HT1080 (cell line): ENCODE measurements at regions not wholly inside any gene's neighbourhood (a gene's known extent, or its start where the extent isn't known, plus 50 kb on each side); places are given as distances from the start of the nearest gene placed in this dataset.
A peak's percentile ranks its signal among the peaks of the same experiment; 100 is the strongest.
"Not testable (repeated sequence)": the region's sequence is repeated elsewhere in the genome, so short reads cannot be mapped to it uniquely, and the experiment has no call there.

Experiments
- DNase-seq: peaks from one replicate; pipeline ENCODE4 v3.0.0-alpha.2; 2015; ENCODE audit warnings: low read depth

DNA sequence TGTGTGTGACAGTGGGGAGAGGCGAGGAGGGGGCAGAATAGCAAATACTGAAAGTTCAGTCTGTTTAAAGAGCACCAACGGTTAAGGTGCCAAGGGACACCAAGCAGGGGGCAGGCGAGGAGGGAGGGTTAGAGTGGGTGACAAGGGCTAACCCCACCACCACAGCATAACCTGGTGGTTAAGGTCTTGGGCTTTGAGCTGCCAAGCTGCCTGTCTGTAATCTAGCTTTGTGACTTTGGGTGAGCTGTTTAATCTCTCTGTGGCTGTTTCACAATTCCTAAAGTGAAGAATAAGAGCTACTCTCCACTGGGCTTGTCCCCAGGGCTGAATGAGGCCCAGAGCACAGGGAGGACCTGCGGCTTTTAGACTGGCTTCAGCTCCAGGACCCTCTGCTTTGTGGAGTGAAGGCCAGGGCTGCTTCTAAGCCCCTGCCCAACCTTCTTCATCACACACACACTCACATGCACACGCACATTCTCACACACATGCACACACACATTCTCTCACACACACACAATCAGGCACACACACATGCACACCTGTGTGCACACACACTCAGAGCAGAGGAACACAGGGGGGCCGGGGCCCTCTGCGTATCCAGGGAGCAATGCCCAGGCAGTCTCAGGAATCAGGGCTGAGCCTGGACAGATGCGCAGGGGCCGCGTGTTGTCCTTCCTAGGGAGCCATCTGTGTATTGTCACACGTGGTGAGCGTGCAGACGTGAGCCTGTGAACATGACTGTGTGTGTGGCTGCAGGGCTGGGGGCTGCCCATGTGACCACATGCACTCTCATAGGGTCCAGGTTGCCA, 101.6 kb upstream of the TARDBP start:
- DNase-seq = no peak

DNA sequence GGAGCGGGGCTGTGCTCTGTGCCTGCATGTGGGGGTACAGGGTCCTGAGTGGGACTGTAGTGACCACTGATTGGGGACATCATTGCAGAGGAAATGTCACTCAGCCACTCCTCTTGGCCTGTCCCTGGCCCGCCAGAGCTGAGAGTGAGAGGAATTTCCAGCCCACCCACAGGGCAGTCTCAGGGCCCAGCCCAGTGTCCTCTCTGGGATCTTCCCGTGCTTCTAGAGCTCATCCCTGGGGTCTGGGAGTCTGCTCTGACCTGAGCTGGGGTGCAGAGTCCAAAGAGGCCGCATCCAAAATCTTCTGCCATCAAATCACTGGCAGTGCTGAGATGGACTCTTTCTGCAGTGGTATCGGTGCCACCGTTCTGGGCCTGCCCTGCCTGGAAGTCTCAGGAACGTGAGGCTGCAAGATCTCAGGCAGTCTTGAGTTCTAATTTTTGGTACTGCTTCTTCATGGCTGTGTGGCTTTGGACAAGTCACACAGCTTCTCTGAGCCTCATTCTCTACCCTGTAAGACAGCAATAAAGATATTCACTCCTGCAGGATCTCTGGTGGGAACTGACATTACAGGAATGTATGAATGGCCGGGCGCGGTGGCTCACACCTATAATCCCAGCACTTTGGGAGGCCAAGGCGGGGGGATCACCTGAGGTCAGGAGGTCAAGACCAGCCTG, 100.8 kb upstream of the TARDBP start:
- no peak for DNase-seq

DNA sequence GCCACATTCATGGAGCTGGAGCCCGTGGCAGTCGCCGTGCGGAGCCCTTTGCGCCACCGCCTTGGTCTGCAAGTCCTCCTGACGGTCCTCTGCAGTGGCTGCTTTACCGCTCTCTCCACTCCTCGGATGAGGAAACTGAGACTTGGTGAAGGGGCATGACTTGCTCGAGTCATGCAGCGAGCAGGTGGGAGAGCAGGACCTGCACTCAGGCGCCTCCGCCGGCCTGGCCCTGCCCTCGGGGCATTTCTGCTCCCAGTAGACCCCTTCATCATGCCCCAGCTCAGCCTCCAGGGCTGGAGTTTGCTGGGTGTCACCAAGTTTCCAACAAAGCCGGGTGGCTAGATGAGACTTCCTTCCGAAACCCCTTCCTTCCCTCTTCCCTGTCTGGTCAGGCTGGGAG, 100.0 kb upstream of the TARDBP start:
- DNase-seq = no peak

DNA sequence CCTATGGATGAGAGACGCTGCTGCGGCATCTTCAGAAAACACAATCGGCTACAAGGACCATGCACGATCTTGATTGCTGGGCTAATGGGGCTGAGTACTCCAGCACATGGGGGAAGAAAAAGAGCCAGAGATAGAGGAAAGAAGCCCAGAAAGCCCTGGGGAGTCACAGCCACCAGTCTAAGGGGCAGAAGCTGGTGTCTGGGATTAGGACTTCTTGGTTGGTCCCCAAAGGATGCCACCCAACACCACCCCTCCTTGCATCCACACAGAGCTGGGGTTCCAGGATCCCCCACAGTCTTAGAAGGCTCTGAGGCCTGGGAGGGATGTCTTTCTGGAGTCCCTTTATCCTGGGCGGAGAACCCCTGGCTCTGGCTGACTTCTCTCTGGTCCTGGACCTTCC, 98.4 kb upstream of the TARDBP start:
- DNase-seq = no peak

DNA sequence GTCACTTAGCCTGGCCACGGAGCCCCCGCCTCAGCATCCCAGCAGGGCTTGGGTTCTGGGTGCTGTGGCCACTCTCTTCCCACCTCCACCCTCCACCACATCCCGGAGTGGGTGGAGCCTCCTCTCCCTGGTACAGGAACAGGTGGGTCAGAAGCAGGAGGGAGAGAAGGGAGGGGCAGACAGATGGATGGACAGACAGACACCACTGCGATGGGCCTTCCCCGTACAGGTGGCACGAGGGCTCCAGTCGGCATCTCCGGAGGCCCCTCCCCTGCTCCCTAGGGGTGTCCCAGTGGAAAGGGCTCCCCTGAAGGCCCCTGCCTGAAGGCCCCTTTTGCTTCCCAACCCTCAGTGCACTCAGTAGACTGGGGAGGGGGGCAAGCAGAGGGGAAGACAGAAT, 96.9 kb upstream of the TARDBP start:
- DNase-seq = no peak

DNA sequence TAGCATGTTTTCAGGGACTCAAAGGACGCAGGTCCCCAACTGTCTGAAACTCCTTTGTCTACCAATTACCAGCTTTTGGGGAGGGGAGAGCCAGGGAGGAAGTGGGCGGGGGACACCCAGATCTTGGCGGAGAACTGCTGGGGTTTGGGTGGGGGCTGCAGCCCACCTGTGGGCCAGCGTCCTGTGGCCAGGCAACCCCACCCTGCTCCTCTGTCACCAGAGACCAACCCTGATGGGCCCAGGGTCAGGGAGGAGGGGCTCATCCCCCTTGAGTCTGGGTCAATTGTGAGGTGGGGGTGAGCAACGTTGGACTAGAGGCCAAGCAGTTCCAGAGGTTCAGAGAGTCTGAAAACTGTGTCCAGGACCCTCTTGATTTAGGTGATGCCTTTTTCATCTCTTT, 96.1 kb upstream of the TARDBP start:
- no peak for DNase-seq

DNA sequence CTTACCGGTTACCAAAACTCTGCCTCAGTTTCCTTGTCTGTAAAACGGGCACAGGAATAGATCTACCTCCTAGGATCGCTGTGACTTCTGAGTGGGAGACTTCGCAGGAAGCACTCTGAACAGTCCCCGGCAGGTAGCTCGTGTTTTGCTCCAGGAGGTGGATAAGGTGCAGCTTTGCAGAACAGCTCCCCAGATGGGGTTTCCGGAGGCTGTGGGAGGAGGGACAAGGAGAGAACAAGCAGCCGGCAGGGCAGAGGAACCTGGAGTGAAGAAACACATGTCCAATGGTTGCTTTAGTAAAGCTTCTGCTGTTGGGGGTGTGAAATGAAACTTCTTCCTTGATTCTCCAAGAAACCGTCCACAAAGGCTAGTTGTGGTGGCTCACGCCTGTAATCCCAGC, 95.5 kb upstream of the TARDBP start:
- no peak for DNase-seq

DNA sequence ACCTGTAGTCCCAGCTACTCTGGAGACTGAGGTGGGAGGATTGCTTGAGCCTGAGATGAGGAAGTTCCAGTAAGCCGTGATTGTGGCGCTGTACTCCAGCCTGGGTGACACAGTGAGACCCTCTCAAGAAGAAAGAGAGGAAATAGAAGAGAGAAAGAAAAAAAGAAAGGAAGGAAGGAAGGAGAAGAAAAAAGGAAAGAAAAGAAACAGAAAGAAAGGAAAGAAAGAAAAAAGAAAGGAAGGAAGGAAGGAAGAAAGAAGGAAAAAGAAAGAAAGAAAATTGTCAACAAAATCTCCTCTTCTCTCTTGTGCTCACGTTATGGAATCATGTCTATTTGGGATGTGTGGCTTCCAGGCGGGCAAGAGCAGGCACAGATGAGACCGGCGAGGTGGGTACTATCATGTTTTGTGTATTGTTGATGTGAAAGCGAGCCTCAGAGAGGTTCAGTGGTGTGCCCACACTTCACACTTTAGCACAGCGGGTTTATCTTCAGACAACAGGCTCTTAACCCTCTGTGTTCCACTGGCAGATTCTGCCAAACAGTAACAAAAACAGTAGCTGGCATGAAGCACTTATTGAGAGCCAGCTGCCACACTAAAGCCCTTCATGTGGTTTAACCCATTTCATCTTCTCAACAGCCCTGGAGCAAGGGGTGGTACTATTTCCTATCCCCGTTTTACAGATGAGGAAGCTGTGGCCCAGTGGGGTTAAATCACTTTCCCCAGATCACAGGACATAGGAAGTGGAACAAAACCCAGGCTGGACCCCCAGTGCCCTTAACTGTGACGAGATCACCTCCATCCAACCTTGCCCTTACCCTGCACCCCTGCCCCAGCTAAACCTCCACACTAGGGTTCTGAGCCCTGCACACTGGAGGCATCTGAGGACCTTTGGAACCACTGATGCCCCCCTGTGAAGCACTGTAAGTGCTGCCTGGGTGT, 94.7 kb upstream of the TARDBP start:
- no peak for DNase-seq

DNA sequence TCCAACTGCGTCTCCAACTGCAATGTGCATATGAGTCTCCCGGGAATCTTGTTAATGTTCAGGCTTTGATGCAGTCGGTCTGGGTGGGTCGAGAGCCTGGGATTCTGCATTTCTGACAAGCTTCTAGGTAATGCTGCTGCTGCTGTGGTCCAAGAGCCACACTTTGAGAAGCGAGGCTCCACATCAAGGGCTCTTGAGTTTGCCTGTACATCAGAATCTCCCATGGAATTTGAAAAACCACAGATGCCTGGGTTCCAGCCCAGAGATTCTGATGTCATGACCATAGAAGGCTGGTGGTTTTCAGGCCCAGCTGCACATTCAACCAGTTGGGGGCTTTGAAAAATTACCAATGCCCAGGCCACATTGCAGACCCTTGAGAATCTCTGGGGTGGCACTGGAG, 93.9 kb upstream of the TARDBP start:
- DNase-seq = peak; percentile 19

DNA sequence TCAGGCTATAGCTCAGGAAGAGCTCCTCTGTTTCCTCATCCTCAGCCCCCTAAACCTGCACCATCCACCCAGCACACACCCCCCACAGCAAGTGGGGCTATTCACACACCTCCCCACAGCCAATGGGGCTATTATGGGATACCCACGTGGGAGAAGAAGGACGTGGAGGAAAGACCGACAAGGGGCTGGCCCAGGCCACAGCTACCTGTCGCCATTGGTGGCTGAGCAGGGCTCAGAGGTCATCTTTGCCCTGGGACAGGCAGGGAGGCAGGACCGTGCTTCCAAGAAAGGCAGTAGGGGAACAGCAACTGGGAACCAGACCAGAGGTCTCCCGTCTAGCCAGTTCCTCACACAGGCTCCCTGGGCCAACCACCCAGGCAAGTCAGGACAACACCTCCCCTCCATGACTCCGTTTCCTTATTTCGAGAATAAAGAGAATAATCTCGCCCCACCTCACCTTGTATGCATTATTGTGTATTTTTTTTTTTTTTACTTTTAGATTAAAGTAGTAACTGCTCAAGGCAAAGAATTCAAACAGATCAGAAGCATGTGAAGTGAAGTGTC, 92.3 kb upstream of the TARDBP start:
- no peak for DNase-seq

DNA sequence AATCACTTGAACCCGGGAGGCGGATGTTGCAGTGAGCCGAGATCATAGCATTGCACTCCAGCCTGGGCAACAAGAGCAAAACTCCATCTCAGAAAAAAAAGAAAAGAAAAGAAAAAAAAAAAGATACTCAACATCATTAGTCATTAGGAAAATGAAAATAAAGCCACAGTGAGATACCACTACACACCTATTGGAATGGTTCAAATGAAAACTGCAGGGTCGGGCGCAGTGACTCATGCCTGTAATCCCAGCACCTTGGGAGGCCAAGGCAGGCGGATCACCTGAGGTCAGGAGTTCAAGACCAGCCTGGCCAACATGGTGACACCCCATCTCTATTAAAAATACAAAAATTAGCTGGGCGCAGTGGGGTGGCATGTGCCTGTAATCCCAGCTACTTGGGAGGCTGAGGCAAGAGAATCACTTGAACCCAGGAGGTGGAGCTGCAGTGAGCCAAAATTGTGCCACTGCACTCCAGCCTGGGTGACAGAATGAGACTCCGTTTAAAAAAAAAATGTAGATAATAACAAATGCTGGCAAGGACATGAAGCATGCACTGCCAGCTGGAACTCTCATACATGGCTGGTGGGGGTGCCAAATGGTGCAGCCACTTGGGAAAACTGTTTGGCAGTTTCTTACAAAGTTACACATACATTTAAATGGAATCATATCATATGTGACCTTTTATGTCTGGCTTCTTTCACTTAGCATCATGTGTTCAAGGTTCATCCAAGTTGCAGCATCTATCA, 90.0 kb upstream of the TARDBP start:
- DNase-seq = not testable (repeated sequence)

DNA sequence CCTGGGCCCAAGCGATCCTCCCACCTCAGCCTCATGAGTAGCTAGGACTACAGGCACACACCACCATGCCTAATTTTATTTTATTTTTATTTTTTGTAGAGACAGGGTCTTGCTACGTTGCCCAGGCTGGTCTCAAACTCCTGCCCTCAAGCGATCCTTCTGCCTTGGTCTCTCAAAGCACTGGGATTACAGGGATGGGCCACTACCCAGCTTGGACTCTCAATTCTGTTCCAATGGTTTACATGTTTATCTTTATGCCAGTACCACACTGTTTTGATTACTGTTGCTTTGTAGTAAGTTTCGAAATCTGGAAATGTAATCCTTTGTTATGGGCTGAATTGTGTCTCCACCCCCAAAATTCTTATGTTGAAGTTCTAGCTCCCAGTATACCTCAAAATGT, 88.4 kb upstream of the TARDBP start:
- DNase-seq = no peak

DNA sequence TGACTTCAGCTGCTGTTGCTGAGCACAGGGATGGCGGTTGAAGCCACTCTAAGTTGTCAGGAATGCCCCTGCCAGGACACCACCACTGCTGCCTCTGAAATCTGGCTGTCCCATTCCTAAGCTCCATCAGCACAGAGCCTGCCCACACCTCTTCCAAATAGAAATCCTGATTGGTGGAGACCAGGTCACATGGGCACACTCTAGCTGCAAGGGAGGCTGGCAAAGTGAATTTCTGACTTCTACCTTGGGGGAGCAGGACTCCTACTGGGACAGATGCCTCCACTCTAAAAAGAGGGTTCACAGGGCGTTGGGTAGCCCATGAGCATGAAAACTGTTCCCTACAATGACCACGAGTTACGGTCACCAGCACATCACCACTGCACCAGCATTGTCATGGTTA, 83.8 kb upstream of the TARDBP start:
- no peak for DNase-seq

DNA sequence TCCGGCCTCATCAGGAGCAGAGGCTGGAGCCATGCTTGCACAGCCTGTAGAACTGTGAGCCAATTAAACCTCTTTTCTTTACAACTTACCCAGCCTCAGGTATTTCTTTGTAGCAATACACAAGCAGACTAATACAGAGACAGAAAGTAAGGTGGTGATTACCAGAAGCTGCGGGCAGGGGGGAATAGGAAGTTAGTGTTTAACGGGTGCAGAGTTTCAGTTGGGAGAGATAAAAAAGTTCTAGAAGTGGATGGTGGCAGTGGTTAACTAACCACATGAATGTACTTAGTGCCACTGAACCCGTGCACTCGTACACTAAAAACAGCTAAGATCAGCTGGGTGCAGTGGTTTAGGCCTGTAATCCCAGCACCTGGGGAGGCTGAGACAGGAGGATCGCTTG, 80.4 kb upstream of the TARDBP start:
- DNase-seq = no peak

DNA sequence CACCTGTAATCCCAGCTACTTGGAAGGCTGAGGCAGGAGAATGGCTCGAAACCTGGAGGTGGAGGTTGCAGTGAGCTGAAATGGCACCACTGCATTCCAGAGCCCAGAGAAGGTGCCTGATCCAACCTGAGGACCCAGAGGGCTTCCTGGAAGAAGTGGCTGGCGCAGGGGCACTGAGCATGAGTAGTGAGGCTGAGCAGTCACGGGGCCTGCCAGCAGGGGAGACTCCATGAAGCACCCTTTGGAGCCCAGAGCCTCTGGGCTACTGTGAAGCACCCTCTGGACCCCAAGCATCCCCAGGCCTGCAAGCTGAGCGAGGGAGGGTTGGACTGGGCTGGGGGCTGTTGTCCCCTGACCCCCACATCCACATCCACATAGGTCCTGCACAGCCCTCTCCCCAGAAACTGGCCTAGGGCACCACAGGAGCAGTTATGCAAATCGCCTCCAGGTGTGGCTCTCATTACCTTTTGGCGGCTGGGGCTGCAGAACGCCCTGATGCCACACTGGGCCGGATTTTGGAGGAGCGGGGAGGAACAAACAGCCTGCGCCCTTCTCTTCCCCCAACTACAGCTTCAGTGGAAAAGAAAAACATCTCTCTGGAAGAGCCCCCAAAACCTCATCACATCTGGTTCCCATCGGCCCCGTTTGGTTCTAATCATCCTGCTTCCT, 78.2 kb upstream of the TARDBP start:
- no peak for DNase-seq

DNA sequence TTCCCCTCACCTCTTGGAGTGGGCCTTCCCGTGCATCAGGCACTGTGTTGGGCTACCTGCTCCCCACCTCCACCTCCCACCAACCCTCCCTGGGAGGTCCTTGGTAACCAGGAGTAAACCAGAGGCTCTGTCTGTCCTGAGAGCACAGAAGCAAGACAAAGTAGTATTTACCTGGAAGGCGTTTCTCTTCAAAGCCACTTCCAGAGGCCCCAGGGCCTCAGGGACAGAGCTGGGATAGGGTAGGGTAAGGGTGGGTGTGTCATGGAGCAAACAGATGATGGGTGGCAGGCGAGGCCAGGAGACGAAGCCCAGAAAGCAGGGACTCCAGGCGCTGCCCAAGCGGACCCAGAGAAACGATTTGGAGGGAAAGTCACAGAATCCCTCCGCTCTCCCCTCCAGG, 77.2 kb upstream of the TARDBP start:
- DNase-seq = no peak

DNA sequence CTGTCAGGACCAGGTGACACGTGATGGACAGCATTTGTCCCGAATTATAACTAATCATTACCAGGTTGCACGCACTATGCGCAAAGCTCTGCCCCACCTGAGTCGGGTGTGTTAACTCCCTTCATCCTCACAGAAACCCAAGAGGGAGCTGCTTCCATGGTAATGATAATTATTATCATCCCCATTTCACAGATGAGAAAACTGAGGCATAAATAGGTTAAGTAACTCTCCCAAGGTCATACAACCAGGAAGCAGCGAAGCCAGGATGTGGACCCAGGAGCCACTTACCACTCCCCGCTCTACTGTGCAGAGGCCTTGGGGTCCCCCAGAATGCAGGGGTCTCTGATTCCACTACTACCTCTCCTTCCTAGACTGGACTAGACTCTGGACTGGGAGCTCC, 76.7 kb upstream of the TARDBP start:
- no peak for DNase-seq

DNA sequence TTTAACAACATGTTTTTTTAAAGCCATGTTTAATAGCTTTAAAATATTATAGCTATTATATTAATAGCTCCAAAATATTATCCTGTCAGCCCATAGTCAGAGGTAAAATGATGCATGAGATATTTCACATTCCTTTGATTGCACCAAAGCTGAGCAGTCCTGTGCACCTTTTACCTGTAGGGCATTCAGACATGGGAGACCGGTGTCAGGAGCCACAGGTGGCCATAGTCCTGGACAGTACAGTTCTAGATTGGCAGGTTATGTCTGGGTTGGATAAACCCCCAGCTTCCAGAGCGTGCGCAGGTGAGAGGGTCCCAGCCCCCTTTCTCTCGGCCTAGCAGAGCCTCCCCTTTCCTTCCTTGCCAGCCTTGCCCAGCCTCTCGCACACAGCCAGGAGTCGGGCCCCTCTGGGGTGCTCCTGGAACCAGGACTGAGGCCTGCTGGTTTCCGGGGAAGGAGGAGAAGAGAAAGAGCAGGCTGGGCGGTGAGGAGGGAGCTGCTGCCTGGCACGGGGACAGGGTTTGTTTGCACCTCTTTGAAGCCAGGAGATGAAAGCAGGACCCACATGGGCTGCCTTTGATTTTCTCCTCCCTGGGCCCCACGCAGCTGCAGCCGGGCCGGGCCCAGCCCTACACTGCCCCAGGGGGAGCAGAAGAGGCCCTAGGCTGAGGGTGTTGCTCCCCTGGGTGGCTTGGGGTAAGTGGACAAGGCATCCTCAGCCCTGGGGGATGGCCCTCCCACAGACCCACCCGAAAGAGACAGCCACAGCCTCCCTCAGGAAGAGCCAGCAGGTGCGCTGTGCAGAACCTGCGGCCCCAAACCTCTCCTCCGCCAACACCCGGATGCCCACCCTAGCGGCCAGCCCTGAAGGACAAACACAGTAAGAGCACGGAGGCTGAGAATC, 75.2 kb upstream of the TARDBP start:
- no peak for DNase-seq

DNA sequence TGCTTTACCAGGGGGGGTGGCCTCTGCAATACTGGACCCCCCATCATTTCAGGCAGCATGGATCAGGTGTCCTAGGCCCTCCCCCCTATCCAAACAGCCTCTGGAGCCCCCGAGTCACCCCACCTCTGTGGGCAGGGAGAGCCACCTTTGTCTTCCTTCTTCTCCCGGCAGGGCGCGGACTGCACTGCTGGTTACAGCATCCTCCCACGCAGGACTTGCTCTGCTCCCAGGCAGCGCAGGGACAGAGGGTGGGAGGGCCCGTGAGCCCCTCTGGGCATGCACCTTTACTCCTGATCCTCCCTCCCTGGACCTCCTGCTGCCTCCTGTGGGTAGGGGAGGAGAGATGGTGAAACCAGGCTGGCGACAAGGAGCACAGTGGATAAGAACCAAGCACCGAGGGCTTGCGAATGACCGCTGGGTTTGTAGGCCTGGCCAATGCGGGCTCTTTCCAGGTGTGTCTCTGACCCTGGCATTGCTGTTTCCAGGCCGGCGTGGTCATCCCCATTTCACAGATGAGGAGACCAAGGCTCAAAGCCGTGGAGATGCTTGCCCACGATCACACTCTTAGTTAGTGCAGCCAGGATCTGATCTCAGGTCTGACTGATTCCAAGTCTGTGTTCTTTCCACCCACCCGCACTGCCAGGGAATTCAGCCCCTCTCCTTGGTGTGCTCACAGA, 73.6 kb upstream of the TARDBP start:
- no peak for DNase-seq
